Stomach (tissue), 8 donors: ENCODE measurements at regions not wholly inside any gene's neighbourhood (a gene's known extent, or its start where the extent isn't known, plus 50 kb on each side); places are given as distances from the start of the nearest gene placed in this dataset.
A peak's percentile ranks its signal among the peaks of the same experiment; 100 is the strongest.

Source experiments
- DNase-seq, 2 donors: peaks; one replicate each; pipeline versions ENCODE4 v3.0.0 to v3.0.0-alpha.2; 2013 to 2019
- H3K27ac ChIP-seq, 5 donors: fragments of 200-600 bp in 4 of 5; sonication (generic) in 4 of 5; one replicate each; pipeline ENCODE4 v1.5.1; 2013 to 2019; ENCODE audit warnings: mild to moderate bottlenecking in 1 of 5, moderate library complexity in 1 of 5
- H3K27me3 ChIP-seq, 3 donors: fragments of 200-600 bp; sonication (generic); one replicate each; pipeline ENCODE4 v1.5.1; 2017 to 2019; ENCODE audit warnings: mixed run types in 1 of 3
- H3K36me3 ChIP-seq, 4 donors: fragments of 200-600 bp; sonication (generic); 1 replicate in 3 of 4; 2 replicates in 1 of 4; pipeline ENCODE4 v1.5.1; 2016 to 2019
- H3K4me1 ChIP-seq, 4 donors: fragments of 200-600 bp; sonication (generic); one replicate each; pipeline ENCODE4 v1.5.1; 2016 to 2019
- H3K4me3 ChIP-seq, 4 donors: fragments of 200-600 bp; sonication (generic) in 3 of 4; one replicate each; pipeline ENCODE4 v1.5.1; 2016 to 2019; ENCODE audit warnings: mild to moderate bottlenecking in 1 of 4
- H3K9me3 ChIP-seq, 4 donors: fragments of 200-600 bp; sonication (generic); one replicate each; pipeline ENCODE4 v1.5.1; 2016 to 2019
- CTCF ChIP-seq, 7 experiments: fragments of 450-650 bp in 4 of 7; fragments of 200-600 bp in 3 of 7; sonication (generic) in 3 of 7; IDR thresholded peaks; one replicate each; pipeline ENCODE4 v1.5.1; 2016 to 2019; ENCODE audit warnings: antibody characterized with exemption in 7 of 7, control low read depth in 2 of 7, mild to moderate bottlenecking in 1 of 7
- EP300 ChIP-seq: sonication (generic); formaldehyde crosslinking; IDR thresholded peaks from one replicate; pipeline ENCODE4 v1.6.1; 2017; ENCODE audit warnings: antibody characterized with exemption
- POLR2A ChIP-seq, 4 donors: fragments of 450-650 bp; IDR thresholded peaks; one replicate each; pipeline ENCODE4 v1.6.1; 2016; ENCODE audit warnings: antibody characterized with exemption in 4 of 4, control low read depth in 2 of 4, mild to moderate bottlenecking in 1 of 4, moderate library complexity in 1 of 4
- POLR2AphosphoS5 ChIP-seq, 3 donors: sonication (generic); formaldehyde crosslinking; IDR thresholded peaks; one replicate each; pipeline ENCODE4 v1.6.1; 2016; ENCODE audit warnings: antibody characterized with exemption in 3 of 3
- WGBS, 5 donors: extraction: QIAGEN DNeasy Blood & Tissue Kit in 3 of 5; methylation state at CpG; one replicate each; pipeline versions ENCODE4 v1.1.5 to v1.1.7; 2013 to 2018; 5-methylcytosine and 5-hydroxymethylcytosine counted together
- intact Hi-C: fragments of 100-400 bp; cut with DNase I; formaldehyde crosslinking; loops from one replicate; pipeline ENCODE4 v1.15.1; 2023; ENCODE audit warnings: low total_unique reads
- donor health status: healthy with polysubstance abuse.
- donor health status: Bipolar disorder and iron deficiency.
- donor health status: healthy.

GRCh38 chr5:180438785-180439780 is 55.1 kb upstream of the CNOT6 start:
- Histone ChIP-seq H3K4me3 (no peak overlapping the region), H3K27me3 (peaks cover 0 to 39% (median 0%) of the 10 kb centered on the region in 3 donors), H3K27ac (no peak overlapping the region), H3K9me3 (peaks cover 0 to 27% (median 25%) of the 10 kb centered on the region in 4 donors), H3K4me1 (no peaks in the 10 kb centered on the region), H3K36me3 (no peaks in the 10 kb centered on the region)
- DNase-seq, result peak in 1 of 2 donors; percentile 14
- intact Hi-C loops, result no loop called here
- TF ChIP-seq CTCF (IDR thresholded peaks at IDR 0.05) (no peak), POLR2AphosphoS5 (IDR thresholded peaks at IDR 0.05) (no peak), POLR2A (IDR thresholded peaks at IDR 0.05) (no peak), EP300 (no peak)
- 77 to 86% (median 82%) methylated on average over 17 to 26 of the region's 26 CpGs for WGBS, 5 donors

- intact Hi-C loops, result no loop called here
- Histone ChIP-seq H3K4me3 (no peak overlapping the region), H3K27me3 (peaks cover 0 to 38% (median 0%) of the 10 kb centered on the region in 3 donors), H3K9me3 (peaks cover 0 to 37% (median 35%) of the 10 kb centered on the region in 4 donors), H3K36me3 (no peaks in the 10 kb centered on the region), H3K27ac (no peak overlapping the region), H3K4me1 (no peaks in the 10 kb centered on the region)
- DNase-seq, result peak in 1 of 2 donors; percentile 23
- TF ChIP-seq CTCF (IDR thresholded peaks at IDR 0.05) (no peak), POLR2A (IDR thresholded peaks at IDR 0.05) (no peak), EP300 (no peak), POLR2AphosphoS5 (IDR thresholded peaks at IDR 0.05) (no peak)
- 30 to 33% (median 31%) methylated on average over 17 of the region's 17 CpGs for WGBS, 5 donors
Observed at GRCh38 chr5:180439911-180440769, 54.0 kb upstream of the CNOT6 start.

GRCh38 chr5:180441564-180442051 is 52.6 kb upstream of the CNOT6 start:
- no peak overlapping the region for H3K27ac ChIP-seq
- H3K4me3 ChIP-seq, result no peak overlapping the region
- no peaks in the 10 kb centered on the region for H3K4me1 ChIP-seq
- intact Hi-C loops, result no loop called here
- 50 to 73% (median 60%) methylated on average over 14 to 15 of the region's 15 CpGs for WGBS, 5 donors
- H3K36me3 ChIP-seq, result no peaks in the 10 kb centered on the region
- peak; percentile 9 to 27 for DNase-seq
- peaks cover 0 to 39% (median 37%) of the 10 kb centered on the region in 4 donors for H3K9me3 ChIP-seq
- peaks cover 0 to 27% (median 0%) of the 10 kb centered on the region in 3 donors for H3K27me3 ChIP-seq
- TF ChIP-seq POLR2A (IDR thresholded peaks at IDR 0.05) (no peak), POLR2AphosphoS5 (IDR thresholded peaks at IDR 0.05) (no peak), EP300 (no peak), CTCF (IDR thresholded peaks at IDR 0.05) (no peak)
